GM12878 (cell line): ENCODE measurements at regions not wholly inside any gene's neighbourhood (a gene's known extent, or its start where the extent isn't known, plus 50 kb on each side); places are given as distances from the start of the nearest gene placed in this dataset.

Experiments
- ATAC-seq: fragments of 200-7000 bp; cut with Tn5 transposase; 3 replicates; pipeline ENCODE4 v1.9.1; 2020; ENCODE audit warnings: mild to moderate bottlenecking, moderate library complexity
- BruUV-seq: library from RNA; stranded (reverse); fragments of 400-500 nt; replicated peaks from 2 replicates; lab custom pipeline; 2021; lab: Mats Ljungman, UMichigan
- CTCF ChIA-PET: fragments of 300-600 bp; sonication (Branson Sonifier 250); formaldehyde crosslinking; extraction: SDS; loops from one replicate; lab custom pipeline; 2021; ENCODE audit warnings: inconsistent platforms; lab: Yijun Ruan, JAX
- POLR2A ChIA-PET: fragments of 350-600 bp; formaldehyde crosslinking; extraction: SDS; loops from one replicate; lab custom pipeline; 2021; ENCODE audit warnings: inconsistent platforms; lab: Charles Lee
- RAD21 ChIA-PET: fragments of 300-600 bp; sonication (Branson Sonifier 250); formaldehyde crosslinking; loops from one replicate; lab custom pipeline; 2023; ENCODE audit warnings: antibody characterized with exemption; ENCODE audit not compliant: unreplicated experiment; lab: Charles Lee
- SMC1A ChIA-PET: fragments of 300-600 bp; sonication (Branson Sonifier 250); formaldehyde crosslinking; loops from one replicate; lab custom pipeline; 2023; ENCODE audit not compliant: unreplicated experiment, uncharacterized antibody; lab: Charles Lee
- DNase-seq: peaks from one replicate; pipeline ENCODE4 v3.0.0-alpha.2; 2011; ENCODE audit warnings: low read depth, low spot score
- FAIRE-seq: peaks from 3 replicates; lab custom pipeline; 2011; peaks lifted over from hg19 to GRCh38; lab: Jason Lieb, UNC
- H2AFZ ChIP-seq: 2 replicates; pipeline ENCODE4 v1.6.0; 2011; ENCODE audit warnings: low read depth, low read length, control low read depth; ENCODE audit not compliant: control insufficient read depth
- H3K27ac ChIP-seq: 2 replicates; pipeline ENCODE4 v1.5.1; 2011; ENCODE audit warnings: control low read depth; ENCODE audit not compliant: control insufficient read depth, insufficient read depth
- H3K27me3 ChIP-seq, 2 experiments: replicated peaks in 1 of 2; 2 replicates each; pipeline versions ENCODE4 v1.6.0 to v1.6.1; 2011; ENCODE audit warnings: low read length in 1 of 2; ENCODE audit not compliant: control insufficient read depth in 2 of 2, insufficient read depth in 2 of 2
- H3K36me3 ChIP-seq, 2 experiments: 2 replicates each; pipeline ENCODE4 v1.5.1; 2011; ENCODE audit warnings: low read length in 1 of 2; ENCODE audit not compliant: control insufficient read depth in 2 of 2, insufficient read depth in 2 of 2
- H3K4me1 ChIP-seq: 2 replicates; pipeline ENCODE4 v1.6.1; 2011; ENCODE audit warnings: mild to moderate bottlenecking, low read length, moderate library complexity, mixed read lengths; ENCODE audit not compliant: control insufficient read depth, insufficient read depth
- H3K4me2 ChIP-seq: 2 replicates; pipeline ENCODE4 v1.6.0; 2011; ENCODE audit warnings: control low read depth; ENCODE audit not compliant: control insufficient read depth, insufficient read depth
- H3K4me3 ChIP-seq: fragments of 200-600 bp; sonication (generic); 2 replicates; pipeline ENCODE4 v1.5.1; 2016
- H3K79me2 ChIP-seq: 2 replicates; pipeline ENCODE4 v1.6.0; 2011; ENCODE audit warnings: low read length; ENCODE audit not compliant: control insufficient read depth, insufficient read depth
- H3K9ac ChIP-seq: 2 replicates; pipeline ENCODE4 v1.8.0; 2011; ENCODE audit warnings: low read length, control low read depth, mixed read lengths; ENCODE audit not compliant: control insufficient read depth, insufficient read depth
- H3K9me3 ChIP-seq: replicated peaks from 3 replicates; pipeline ENCODE4 v1.5.1; 2011; ENCODE audit warnings: mild to moderate bottlenecking, low read length; ENCODE audit not compliant: control insufficient read depth, insufficient read depth
- H4K20me1 ChIP-seq: 2 replicates; pipeline ENCODE4 v1.6.0; 2011; ENCODE audit not compliant: control insufficient read depth, insufficient read depth
- ATF7 ChIP-seq: fragments of 450-650 bp; IDR thresholded peaks from 2 replicates; pipeline ENCODE4 v1.6.1; 2016; ENCODE audit warnings: low read depth, mild to moderate bottlenecking
- CBX5 ChIP-seq: sonication (generic); IDR thresholded peaks from 2 replicates; pipeline ENCODE4 v1.6.1; 2016; ENCODE audit warnings: low read depth, moderate library complexity, mild to moderate bottlenecking, inconsistent platforms
- CEBPZ ChIP-seq: fragments of 150-350 bp; IDR thresholded peaks from 2 replicates; pipeline ENCODE4 v1.6.1; 2016; ENCODE audit warnings: low read depth, low read length
- ETV6 ChIP-seq, 2 experiments: fragments of 450-650 bp in 1 of 2; IDR thresholded peaks in 1 of 2; conservative IDR thresholded peaks in 1 of 2; 2 replicates each; pipeline ENCODE4 v1.6.1; 2014; ENCODE audit warnings: antibody characterized with exemption in 1 of 2, borderline replicate concordance in 1 of 2, low read depth in 1 of 2, mild to moderate bottlenecking in 1 of 2, moderate library complexity in 1 of 2
- FOXK2 ChIP-seq: fragments of 450-650 bp; IDR thresholded peaks from 2 replicates; pipeline ENCODE4 v1.6.1; 2017; ENCODE audit warnings: mild to moderate bottlenecking, moderate library complexity
- MLLT1 ChIP-seq: fragments of 450-650 bp; IDR thresholded peaks from 2 replicates; pipeline ENCODE4 v1.6.1; 2016; ENCODE audit warnings: mild to moderate bottlenecking
- NR2C1 ChIP-seq: fragments of 450-650 bp; IDR thresholded peaks from 2 replicates; pipeline ENCODE4 v1.6.1; 2017; ENCODE audit warnings: antibody characterized with exemption, mild to moderate bottlenecking, moderate library complexity
- PAX5 ChIP-seq: IDR thresholded peaks from 2 replicates; pipeline ENCODE4 v1.6.1; 2011; ENCODE audit warnings: low read depth, low read length, borderline replicate concordance
- PML ChIP-seq: IDR thresholded peaks from 2 replicates; pipeline ENCODE4 v1.6.1; 2012; ENCODE audit warnings: low read length, inconsistent platforms
- RELA ChIP-seq: fragments of 450-650 bp; IDR thresholded peaks from 2 replicates; pipeline ENCODE4 v1.8.0; 2014; ENCODE audit warnings: borderline replicate concordance; ENCODE audit not compliant: partially characterized antibody
- SPI1 ChIP-seq: IDR thresholded peaks from 2 replicates; pipeline ENCODE4 v1.6.1; 2011; ENCODE audit warnings: low read depth, mild to moderate bottlenecking, low read length, moderate library complexity, borderline replicate concordance; ENCODE audit not compliant: insufficient read depth
- TAF1 ChIP-seq: IDR thresholded peaks from 2 replicates; pipeline ENCODE4 v1.6.1; 2011; ENCODE audit warnings: mild to moderate bottlenecking, low read depth, low read length, borderline replicate concordance
- USF1 ChIP-seq: IDR thresholded peaks from 2 replicates; pipeline ENCODE4 v1.6.1; 2011; ENCODE audit warnings: borderline replicate concordance, low read depth, mild to moderate bottlenecking, moderate library complexity, mixed read lengths, low read length; ENCODE audit not compliant: insufficient read depth; ENCODE audit errors: extremely low read length
- ZBED1 ChIP-seq: IDR thresholded peaks from 2 replicates; pipeline ENCODE4 v1.6.1; 2016; ENCODE audit warnings: borderline replicate concordance
- ZBTB4 ChIP-seq: fragments of 450-650 bp; formaldehyde crosslinking; IDR thresholded peaks from 2 replicates; pipeline ENCODE4 v1.4.0; 2022; ENCODE audit warnings: mild to moderate bottlenecking, moderate library complexity
- ZNF24 ChIP-seq: fragments of 450-650 bp; IDR thresholded peaks from 2 replicates; pipeline ENCODE4 v1.6.1; 2017; ENCODE audit warnings: antibody characterized with exemption, mild to moderate bottlenecking
- ZZZ3 ChIP-seq: IDR thresholded peaks from 2 replicates; pipeline ENCODE4 v1.6.1; 2011; ENCODE audit warnings: low read depth; ENCODE audit not compliant: control insufficient read depth, insufficient read length
- WGBS: methylation state at CpG from one replicate; pipeline ENCODE4 v1.1.6; 2016; ENCODE audit warnings: low lambda C conversion rate; ENCODE audit not compliant: insufficient replicate concordance, insufficient coverage; ENCODE audit errors: missing lambda C conversion rate; 5-methylcytosine and 5-hydroxymethylcytosine counted together
- in situ Hi-C: fragments of 300-500 bp; cut with MboI; formaldehyde crosslinking; loops from 9 replicates; pipeline ENCODE4 v1.14.3; 2018; ENCODE audit warnings: mixed read lengths
- intact Hi-C: fragments of 100-400 bp; cut with micrococcal nuclease; formaldehyde crosslinking; loops from one replicate; pipeline ENCODE4 v1.14.2; 2022; ENCODE audit not compliant: unreplicated experiment

GRCh38 chr16:48682971-48683370, 73.0 kb upstream of the N4BP1 start:
- TF ChIP-seq SPI1 (no peak), ZBED1 (no peak), ATF7 (no peak), ZBTB4 (CRISPR knock-in tag) (no peak), CBX5 (no peak), ETV6 (conservative IDR thresholded peaks at IDR 0.05 in 1 of 2, IDR thresholded peaks at IDR 0.05 in 1 of 2; ENCODE audit: borderline replicate concordance in 1 of 2, low read depth in 1 of 2) (no peak), USF1 (no peak), NR2C1 (no peak), PML (no peak), PAX5 (no peak), TAF1 (no peak), MLLT1 (no peak), ZZZ3 (no peak), FOXK2 (no peak), CEBPZ (no peak), ZNF24 (no peak), RELA (no peak)
- RAD21 ChIA-PET: no interaction called here
- POLR2A ChIA-PET: no interaction called here
- SMC1A ChIA-PET: no interaction called here
- no peaks in the 10 kb centered on the region for H3K36me3 ChIP-seq
- no peak overlapping the region for H3K27ac ChIP-seq
- intact Hi-C loops: loop anchor here (10.0 kb wide), 1 partner anchor 312 kb away; no protein-coding TSS in a partner anchor
- no peaks in the 10 kb centered on the region for H4K20me1 ChIP-seq
- 0% methylated on average over 3 of the region's 3 CpGs for WGBS
- no peaks in the 10 kb centered on the region; a peak in 1 of 4 replicates for H3K27me3 ChIP-seq
- H3K79me2 ChIP-seq: no peaks in the 10 kb centered on the region
- H3K4me1 ChIP-seq: no peaks in the 10 kb centered on the region
- ATAC-seq: no peak
- no peaks in the 10 kb centered on the region for H3K9me3 ChIP-seq
- DNase-seq: no peak
- no peak for FAIRE-seq
- in situ Hi-C loops: no loop called here
- no peak overlapping the region for H2AFZ ChIP-seq
- no peak overlapping the region for H3K4me3 ChIP-seq
- BruUV-seq: no TSS peak
- no peak overlapping the region for H3K9ac ChIP-seq
- H3K4me2 ChIP-seq: no peak overlapping the region
- CTCF ChIA-PET: no interaction called here
